GM10248 (cell line): ENCODE measurements at regions not wholly inside any gene's neighbourhood (a gene's known extent, or its start where the extent isn't known, plus 50 kb on each side); places are given as distances from the start of the nearest gene placed in this dataset.
"Not testable (repeated sequence)": the region's sequence is repeated elsewhere in the genome, so short reads cannot be mapped to it uniquely, and the experiment has no call there.

Source experiments
- CTCF ChIA-PET: fragments of 300-600 bp; sonication (Branson Sonifier 250); formaldehyde crosslinking; extraction: SDS; loops from one replicate; lab custom pipeline; 2021; ENCODE audit warnings: antibody characterized with exemption; lab: Yijun Ruan, JAX
- POLR2A ChIA-PET: fragments of 350-650 bp; sonication (Branson Sonifier 250); formaldehyde crosslinking; extraction: SDS; loops from one replicate; lab custom pipeline; 2020; ENCODE audit warnings: antibody characterized with exemption; lab: Yijun Ruan, JAX
- DNase-seq: peaks from one replicate; pipeline ENCODE4 v3.0.0; 2012; ENCODE audit errors: extremely low spot score
- TF ChIP-seq, protein P1 (sequence below): IDR thresholded peaks from 2 replicates; pipeline ENCODE4 v1.5.1; 2012; ENCODE audit warnings: mild to moderate bottlenecking, low read depth; ENCODE audit errors: extremely low read depth, missing control alignments, control extremely low read depth

- TF ChIP-seq, protein P1, sequence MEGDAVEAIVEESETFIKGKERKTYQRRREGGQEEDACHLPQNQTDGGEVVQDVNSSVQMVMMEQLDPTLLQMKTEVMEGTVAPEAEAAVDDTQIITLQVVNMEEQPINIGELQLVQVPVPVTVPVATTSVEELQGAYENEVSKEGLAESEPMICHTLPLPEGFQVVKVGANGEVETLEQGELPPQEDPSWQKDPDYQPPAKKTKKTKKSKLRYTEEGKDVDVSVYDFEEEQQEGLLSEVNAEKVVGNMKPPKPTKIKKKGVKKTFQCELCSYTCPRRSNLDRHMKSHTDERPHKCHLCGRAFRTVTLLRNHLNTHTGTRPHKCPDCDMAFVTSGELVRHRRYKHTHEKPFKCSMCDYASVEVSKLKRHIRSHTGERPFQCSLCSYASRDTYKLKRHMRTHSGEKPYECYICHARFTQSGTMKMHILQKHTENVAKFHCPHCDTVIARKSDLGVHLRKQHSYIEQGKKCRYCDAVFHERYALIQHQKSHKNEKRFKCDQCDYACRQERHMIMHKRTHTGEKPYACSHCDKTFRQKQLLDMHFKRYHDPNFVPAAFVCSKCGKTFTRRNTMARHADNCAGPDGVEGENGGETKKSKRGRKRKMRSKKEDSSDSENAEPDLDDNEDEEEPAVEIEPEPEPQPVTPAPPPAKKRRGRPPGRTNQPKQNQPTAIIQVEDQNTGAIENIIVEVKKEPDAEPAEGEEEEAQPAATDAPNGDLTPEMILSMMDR = no peak
- POLR2A ChIA-PET = no interaction called here
- no peak for DNase-seq
- CTCF ChIA-PET = interaction anchor here (1.0 kb wide), 1 partner anchor 13 kb away, joined by 3 read pairs; no protein-coding TSS in a partner anchor
Measured at GRCh38 chr10:26365681-26366358, 72.3 kb upstream of the APBB1IP start.

GRCh38 chr10:26367035-26367434 is 71.1 kb upstream of the APBB1IP start:
- POLR2A ChIA-PET, DNase-seq, CTCF ChIA-PET: not testable (repeated sequence)

GRCh38 chr10:26367771-26368170 is 70.4 kb upstream of the APBB1IP start:
- TF ChIP-seq, protein P1 = no peak
- ChIA-PET CTCF (no interaction called here), POLR2A (interaction anchor here (0.6 to 0.7 kb wide), 3 partner anchors 11 to 81 kb away, joined by 3 to 5 read pairs (median 4); no protein-coding TSS in a partner anchor)
- DNase-seq = peak; percentile 27

GRCh38 chr10:26368463-26368862 is 69.7 kb upstream of the APBB1IP start:
- CTCF ChIA-PET = interaction anchor here (0.8 to 1.2 kb wide), 2 partner anchors 8 to 15 kb away, joined by 3 to 4 read pairs; no protein-coding TSS in a partner anchor
- POLR2A ChIA-PET = interaction anchor here (0.6 to 0.7 kb wide), 5 partner anchors 10 to 484 kb away, joined by 3 to 6 read pairs (median 4); no protein-coding TSS in a partner anchor
- DNase-seq = peak; percentile 29
- TF ChIP-seq, protein P1 = no peak

- ChIA-PET CTCF (interaction anchor here (1.6 kb wide), 1 partner anchor 40 kb away, joined by 3 read pairs; no protein-coding TSS in a partner anchor), POLR2A (no interaction called here)
- DNase-seq = no peak
- TF ChIP-seq, protein P1 = no peak
Measured at GRCh38 chr10:26372513-26373354, 65.4 kb upstream of the APBB1IP start.

DNA sequence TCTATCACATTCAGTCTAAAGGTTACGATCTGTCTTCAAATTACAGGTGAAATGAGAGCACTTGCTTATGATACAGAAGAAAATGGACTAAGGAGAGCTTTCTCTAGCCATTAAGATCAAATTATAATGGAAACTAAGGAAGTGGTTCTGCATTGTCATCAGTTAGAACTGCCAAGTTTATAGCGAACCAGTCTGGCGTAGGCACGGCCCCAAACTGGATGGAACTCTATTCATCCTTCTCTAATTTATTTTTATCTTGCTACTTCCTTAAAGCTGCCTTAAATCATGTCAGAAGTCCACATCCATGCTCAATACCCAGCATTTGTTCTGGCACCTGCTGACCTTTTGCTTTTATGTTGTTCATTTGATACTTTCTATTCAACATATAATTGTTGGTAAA is 63.7 kb upstream of the APBB1IP start:
- POLR2A ChIA-PET = no interaction called here
- TF ChIP-seq, protein P1 = no peak
- CTCF ChIA-PET = interaction anchor here (0.8 to 1.6 kb wide), 4 partner anchors 11 to 71 kb away, joined by 3 to 4 read pairs (median 3); no protein-coding TSS in a partner anchor
- no peak for DNase-seq

- CTCF ChIA-PET, DNase-seq, POLR2A ChIA-PET: not testable (repeated sequence)
Measured at GRCh38 chr10:26377224-26377810, 60.8 kb upstream of the APBB1IP start.
